PFSK-1 (cell line): ENCODE measurements at regions not wholly inside any gene's neighbourhood (a gene's known extent, or its start where the extent isn't known, plus 50 kb on each side); places are given as distances from the start of the nearest gene placed in this dataset.

Experiments
- FOXP2 ChIP-seq: optimal IDR thresholded peaks from 2 replicates; pipeline ENCODE3; 2011; ENCODE audit warnings: borderline replicate concordance, control low read depth, inconsistent platforms; ENCODE audit not compliant: insufficient read depth; ENCODE audit errors: extremely low read length, extremely low read depth
- POLR2AphosphoS5 ChIP-seq: IDR thresholded peaks from 2 replicates; pipeline ENCODE4 v1.6.1; 2012; ENCODE audit warnings: low read depth, mild to moderate bottlenecking, control low read depth, low read length, moderate library complexity
- REST ChIP-seq, 2 experiments: IDR thresholded peaks; 2 replicates each; pipeline versions ENCODE4 v1.6.1 to v1.8.0; 2011 to 2012; ENCODE audit warnings: low read depth in 2 of 2, low read length in 2 of 2, control low read depth in 1 of 2, inconsistent platforms in 1 of 2, mild to moderate bottlenecking in 1 of 2, moderate library complexity in 1 of 2; ENCODE audit not compliant: insufficient read depth in 1 of 2
- SIN3A ChIP-seq: IDR thresholded peaks from 2 replicates; pipeline ENCODE4 v1.6.1; 2012; ENCODE audit warnings: mild to moderate bottlenecking, low read length, moderate library complexity, borderline replicate concordance; ENCODE audit not compliant: insufficient read depth
- TAF1 ChIP-seq: IDR thresholded peaks from 2 replicates; pipeline ENCODE4 v1.6.1; 2012; ENCODE audit warnings: low read length, control low read depth, borderline replicate concordance; ENCODE audit not compliant: insufficient read depth

DNA sequence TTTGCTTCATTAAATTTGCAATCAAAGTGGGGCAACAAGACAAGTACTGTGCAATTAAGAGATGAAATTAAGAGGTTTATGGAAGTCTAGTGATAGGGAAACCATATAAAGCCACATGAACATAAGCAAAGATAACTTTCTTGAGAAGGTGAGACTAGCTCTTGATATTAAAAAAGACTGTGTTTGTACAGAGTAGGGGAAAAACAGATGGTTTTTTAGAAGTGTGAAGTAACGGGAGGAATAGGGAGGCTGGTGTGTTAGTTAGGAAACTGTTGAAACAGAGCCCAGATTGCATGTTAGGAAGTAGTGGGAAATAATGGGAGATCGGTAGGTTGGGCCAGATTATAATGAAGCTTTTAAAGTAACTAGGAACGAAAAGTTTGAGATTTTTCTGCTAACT lies 149.8 kb upstream of the FREM2 start:
- TF ChIP-seq POLR2AphosphoS5 = no peak
- no peak for TF ChIP-seq FOXP2
- no peak for TF ChIP-seq TAF1
- TF ChIP-seq SIN3A = no peak
- TF ChIP-seq REST (IDR thresholded peaks at IDR 0.05; ENCODE audit: insufficient read depth in 1 of 2, low read depth in 2 of 2, low read length in 2 of 2) = no peak

GRCh38 chr13:38538422-38538821 lies 148.5 kb upstream of the FREM2 start:
- TF ChIP-seq REST (IDR thresholded peaks at IDR 0.05; ENCODE audit: insufficient read depth in 1 of 2, low read depth in 2 of 2, low read length in 2 of 2) (no peak), SIN3A (no peak), FOXP2 (no peak), POLR2AphosphoS5 (no peak), TAF1 (no peak)

DNA sequence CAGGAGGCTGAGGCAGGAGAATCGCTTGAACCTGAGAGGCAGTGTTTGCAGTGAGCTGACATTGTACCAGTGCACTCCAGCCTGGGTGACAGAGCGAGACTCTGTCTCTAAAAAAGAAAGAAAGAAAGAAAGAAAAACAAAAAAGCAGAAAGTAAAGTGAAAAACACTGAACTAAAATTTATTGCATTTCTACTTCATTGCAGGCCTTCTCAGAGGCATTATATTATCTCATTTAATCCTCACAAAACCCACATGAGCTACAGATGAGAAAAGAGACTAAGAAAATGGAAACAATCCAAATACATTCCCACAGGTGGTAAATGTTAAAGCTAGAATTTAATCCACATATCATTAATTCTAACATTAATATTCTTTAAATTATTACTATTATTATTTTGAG lies 147.2 kb upstream of the FREM2 start:
- TF ChIP-seq FOXP2 = no peak
- TF ChIP-seq POLR2AphosphoS5 = no peak
- no peak for TF ChIP-seq TAF1
- no peak for TF ChIP-seq SIN3A
- TF ChIP-seq REST (IDR thresholded peaks at IDR 0.05; ENCODE audit: insufficient read depth in 1 of 2, low read depth in 2 of 2, low read length in 2 of 2) = no peak

DNA sequence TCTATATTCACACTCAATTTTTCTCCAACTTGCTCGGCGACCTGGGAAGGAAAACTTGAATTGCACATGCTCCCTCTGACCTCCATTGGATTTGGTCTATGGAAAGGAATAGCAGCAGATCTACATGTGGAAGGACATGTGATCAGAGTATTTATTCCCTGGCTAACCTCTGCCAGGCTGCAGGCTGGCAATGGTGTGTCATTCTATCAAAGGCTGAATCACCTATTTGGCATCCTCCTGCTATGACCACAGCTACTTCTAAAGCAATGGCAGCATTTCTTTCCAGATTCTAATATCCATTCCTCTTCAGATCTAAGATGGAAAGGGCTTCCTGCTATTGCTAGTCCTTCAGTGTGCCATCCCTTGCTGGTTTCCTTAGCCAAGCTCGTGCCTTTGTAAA lies 144.3 kb upstream of the FREM2 start:
- no peak for TF ChIP-seq TAF1
- no peak for TF ChIP-seq FOXP2
- no peak for TF ChIP-seq POLR2AphosphoS5
- TF ChIP-seq SIN3A = no peak
- TF ChIP-seq REST (IDR thresholded peaks at IDR 0.05; ENCODE audit: insufficient read depth in 1 of 2, low read depth in 2 of 2, low read length in 2 of 2) = no peak

DNA sequence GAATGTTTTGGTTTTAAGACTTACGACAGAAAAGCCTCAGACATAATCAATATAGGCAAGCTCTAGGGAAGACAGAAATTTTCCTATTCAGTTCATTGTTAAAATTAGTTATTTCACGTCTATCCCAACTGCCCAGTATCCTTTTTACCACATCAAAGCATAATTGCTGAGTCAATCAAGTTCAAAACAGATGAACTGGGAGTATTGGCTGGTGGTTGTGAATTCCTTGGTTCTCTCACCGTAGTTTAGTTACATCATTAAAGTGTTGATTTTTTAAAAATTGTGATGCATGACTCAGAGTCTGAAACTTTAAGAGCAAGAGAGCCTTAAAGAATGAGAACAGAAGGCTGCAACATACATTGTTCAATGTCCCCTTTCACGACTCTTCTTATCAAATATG lies 143.3 kb upstream of the FREM2 start:
- TF ChIP-seq FOXP2 (no peak), SIN3A (no peak), POLR2AphosphoS5 (no peak), TAF1 (no peak), REST (IDR thresholded peaks at IDR 0.05; ENCODE audit: insufficient read depth in 1 of 2, low read depth in 2 of 2, low read length in 2 of 2) (no peak)
